Uterus (tissue), 3 donors: ENCODE measurements at regions not wholly inside any gene's neighbourhood (a gene's known extent, or its start where the extent isn't known, plus 50 kb on each side); places are given as distances from the start of the nearest gene placed in this dataset.

Experiments
- DNase-seq, 2 donors: peaks; one replicate each; pipeline ENCODE4 v3.0.0-alpha.2; 2019 to 2020
- H3K27ac ChIP-seq, 2 donors: fragments of 200-600 bp; sonication (generic); 1 replicate in 1 of 2; 2 replicates in 1 of 2; pipeline ENCODE4 v1.5.1; 2016 to 2018
- H3K27me3 ChIP-seq, 2 donors: fragments of 200-600 bp; sonication (generic); one replicate each; pipeline ENCODE4 v1.5.1; 2018 to 2019; ENCODE audit warnings: control low read depth in 1 of 2
- H3K36me3 ChIP-seq, 2 donors: fragments of 200-600 bp; sonication (generic); one replicate each; pipeline ENCODE4 v1.5.1; 2019; ENCODE audit warnings: control low read depth in 1 of 2
- H3K4me1 ChIP-seq, 2 donors: fragments of 200-600 bp; sonication (generic); one replicate each; pipeline ENCODE4 v1.5.1; 2018 to 2019; ENCODE audit warnings: control low read depth in 1 of 2
- H3K4me3 ChIP-seq, 2 donors: fragments of 200-600 bp; sonication (generic); 1 replicate in 1 of 2; 2 replicates in 1 of 2; pipeline ENCODE4 v1.5.1; 2018 to 2019; ENCODE audit warnings: mild to moderate bottlenecking in 1 of 2
- H3K9me3 ChIP-seq, 2 donors: fragments of 200-600 bp; sonication (generic); one replicate each; pipeline ENCODE4 v1.5.1; 2019; ENCODE audit warnings: control low read depth in 1 of 2
- POLR2A ChIP-seq, 2 donors: fragments of 450-650 bp; IDR thresholded peaks; one replicate each; pipeline ENCODE4 v1.6.1; 2016; ENCODE audit warnings: antibody characterized with exemption in 2 of 2, mild to moderate bottlenecking in 1 of 2, moderate library complexity in 1 of 2
- intact Hi-C: fragments of 100-400 bp; cut with DNase I; formaldehyde crosslinking; loops from one replicate; pipeline ENCODE4 v1.15.1; 2023; ENCODE audit warnings: low total_unique reads
- TF ChIP-seq, protein P1 (sequence below), 4 experiments: fragments of 200-600 bp in 2 of 4; fragments of 450-650 bp in 2 of 4; sonication (generic) in 2 of 4; IDR thresholded peaks; one replicate each; pipeline ENCODE4 v1.5.1; 2016 to 2019; ENCODE audit warnings: antibody characterized with exemption in 4 of 4, mild to moderate bottlenecking in 2 of 4, moderate library complexity in 1 of 4
- donor health status: DM: yes; HTN: yes; CAD: no.

DNA sequence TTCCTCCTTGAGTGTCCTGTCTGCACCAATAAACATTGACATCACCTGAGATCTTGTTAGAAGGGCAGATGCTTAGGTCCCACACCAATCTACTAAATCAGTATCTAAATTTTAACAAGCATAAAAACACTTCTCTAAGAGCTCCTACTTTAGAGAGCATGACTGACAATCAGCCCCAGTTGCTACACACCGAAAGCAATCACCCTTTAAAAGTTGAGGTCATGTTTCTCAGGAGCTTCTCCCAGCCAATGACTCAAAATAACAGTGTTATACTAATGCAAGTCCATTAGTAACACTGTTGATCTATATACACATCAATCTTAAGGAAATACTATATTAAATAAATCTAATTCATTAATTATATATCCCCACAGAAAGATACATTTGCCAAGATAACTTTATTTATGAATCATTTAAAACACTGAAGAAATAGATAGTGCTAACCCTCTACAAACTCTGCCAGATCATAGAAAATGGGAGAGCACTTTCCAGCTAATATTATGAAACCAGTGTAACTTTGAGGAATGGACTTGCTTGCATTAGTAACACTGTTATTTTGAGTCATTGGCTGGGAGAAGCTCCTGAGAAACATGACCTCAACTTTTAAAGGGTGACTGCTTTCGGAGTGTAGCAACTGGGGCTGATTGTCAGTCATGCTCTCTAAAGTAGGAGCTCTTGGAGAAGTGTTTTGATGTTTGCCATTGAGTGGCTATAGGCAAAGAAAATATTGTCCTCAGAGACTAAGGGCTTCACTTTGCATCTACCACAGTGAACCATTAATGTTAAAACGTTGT lies 109.8 kb upstream of the HDX start:
- DNase-seq = no peak
- no peaks in the 10 kb centered on the region for H3K4me1 ChIP-seq
- intact Hi-C loops = no loop called here
- H3K27me3 ChIP-seq = peaks cover 0 to 10% of the 10 kb centered on the region in 2 donors
- no peaks in the 10 kb centered on the region for H3K9me3 ChIP-seq
- no peaks in the 10 kb centered on the region for H3K36me3 ChIP-seq
- H3K4me3 ChIP-seq = no peak overlapping the region
- TF ChIP-seq, protein P1, sequence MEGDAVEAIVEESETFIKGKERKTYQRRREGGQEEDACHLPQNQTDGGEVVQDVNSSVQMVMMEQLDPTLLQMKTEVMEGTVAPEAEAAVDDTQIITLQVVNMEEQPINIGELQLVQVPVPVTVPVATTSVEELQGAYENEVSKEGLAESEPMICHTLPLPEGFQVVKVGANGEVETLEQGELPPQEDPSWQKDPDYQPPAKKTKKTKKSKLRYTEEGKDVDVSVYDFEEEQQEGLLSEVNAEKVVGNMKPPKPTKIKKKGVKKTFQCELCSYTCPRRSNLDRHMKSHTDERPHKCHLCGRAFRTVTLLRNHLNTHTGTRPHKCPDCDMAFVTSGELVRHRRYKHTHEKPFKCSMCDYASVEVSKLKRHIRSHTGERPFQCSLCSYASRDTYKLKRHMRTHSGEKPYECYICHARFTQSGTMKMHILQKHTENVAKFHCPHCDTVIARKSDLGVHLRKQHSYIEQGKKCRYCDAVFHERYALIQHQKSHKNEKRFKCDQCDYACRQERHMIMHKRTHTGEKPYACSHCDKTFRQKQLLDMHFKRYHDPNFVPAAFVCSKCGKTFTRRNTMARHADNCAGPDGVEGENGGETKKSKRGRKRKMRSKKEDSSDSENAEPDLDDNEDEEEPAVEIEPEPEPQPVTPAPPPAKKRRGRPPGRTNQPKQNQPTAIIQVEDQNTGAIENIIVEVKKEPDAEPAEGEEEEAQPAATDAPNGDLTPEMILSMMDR (IDR thresholded peaks at IDR 0.05) = no peak
- no peak for TF ChIP-seq POLR2A (IDR thresholded peaks at IDR 0.05)
- no peak overlapping the region for H3K27ac ChIP-seq

DNA sequence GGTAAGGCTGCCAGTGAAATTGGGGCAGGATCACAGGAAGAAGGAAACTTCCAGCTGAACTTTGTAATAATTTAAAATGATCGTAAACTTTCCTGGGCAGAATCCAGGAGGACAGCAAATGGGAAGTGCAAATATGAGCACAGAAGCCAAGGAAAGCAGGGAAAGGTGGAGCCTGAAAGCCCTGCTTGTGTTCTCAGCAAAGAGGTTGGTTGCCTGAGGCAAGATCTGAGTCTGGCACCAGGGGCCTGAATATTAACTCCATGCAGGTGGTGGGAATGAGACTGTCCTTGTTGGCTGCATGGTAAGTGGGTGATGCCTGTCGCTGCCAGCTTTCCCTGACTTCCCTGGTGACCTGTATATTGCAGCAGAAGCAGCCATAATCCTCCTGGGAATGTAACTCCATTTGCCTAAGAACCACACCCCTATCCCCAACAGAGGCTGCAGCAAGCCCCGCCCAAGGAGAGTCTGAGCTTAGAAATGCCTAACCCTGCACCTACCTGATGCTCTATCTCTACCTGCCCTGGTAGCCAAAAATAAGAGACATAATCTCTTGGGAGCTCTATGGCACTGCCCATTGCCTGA lies 132.0 kb upstream of the HDX start:
- no peak overlapping the region for H3K4me3 ChIP-seq
- H3K27ac ChIP-seq = no peak overlapping the region
- H3K27me3 ChIP-seq = no peaks in the 10 kb centered on the region
- no peaks in the 10 kb centered on the region for H3K4me1 ChIP-seq
- no peaks in the 10 kb centered on the region for H3K9me3 ChIP-seq
- intact Hi-C loops = no loop called here
- no peak for DNase-seq
- TF ChIP-seq, protein P1 (IDR thresholded peaks at IDR 0.05) = no peak
- TF ChIP-seq POLR2A (IDR thresholded peaks at IDR 0.05) = no peak
- no peaks in the 10 kb centered on the region for H3K36me3 ChIP-seq

DNA sequence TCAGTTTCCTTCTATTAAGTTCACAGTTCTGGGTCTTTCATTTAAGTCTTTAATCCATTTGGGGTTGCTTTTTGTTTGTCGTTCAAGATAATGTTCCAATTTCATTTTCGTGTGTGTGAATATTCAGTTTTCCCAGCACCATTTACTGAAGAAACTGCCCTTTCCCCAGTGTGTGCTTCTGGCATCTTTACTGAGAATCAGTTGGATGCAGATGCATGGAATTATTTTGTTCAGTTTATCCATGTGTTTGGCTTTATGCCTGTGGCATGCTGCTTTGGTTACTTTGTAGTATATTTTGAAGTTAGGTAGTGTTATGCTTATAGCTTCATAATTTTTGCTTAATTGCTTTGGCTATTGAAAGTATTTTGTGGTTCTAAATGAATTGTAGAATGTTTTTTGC lies 163.8 kb upstream of the HDX start:
- TF ChIP-seq POLR2A (IDR thresholded peaks at IDR 0.05) = no peak
- TF ChIP-seq, protein P1 (IDR thresholded peaks at IDR 0.05) = no peak
- no peak overlapping the region for H3K27ac ChIP-seq
- no peaks in the 10 kb centered on the region for H3K9me3 ChIP-seq
- intact Hi-C loops = no loop called here
- no peak for DNase-seq
- H3K4me3 ChIP-seq = no peak overlapping the region
- no peaks in the 10 kb centered on the region for H3K4me1 ChIP-seq
- H3K27me3 ChIP-seq = no peaks in the 10 kb centered on the region
- no peaks in the 10 kb centered on the region for H3K36me3 ChIP-seq

DNA sequence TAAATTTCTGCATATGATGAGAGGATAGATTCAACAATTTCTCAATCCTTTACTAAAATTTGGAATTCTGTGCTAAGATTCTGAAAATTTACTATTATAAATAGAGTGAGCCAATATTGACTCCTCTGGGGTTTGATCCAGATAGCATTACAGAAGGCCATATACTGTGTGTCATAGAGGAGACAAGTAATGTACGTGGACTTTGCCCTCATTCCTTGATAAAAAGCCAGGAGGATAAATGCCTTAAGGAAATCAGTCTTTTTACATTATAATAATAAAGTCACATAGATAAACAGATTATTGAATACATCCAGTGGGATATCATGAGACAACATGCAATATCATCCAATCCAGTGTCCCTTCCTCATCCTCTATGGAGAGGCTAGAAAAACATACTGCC lies 188.0 kb upstream of the HDX start:
- no peak overlapping the region for H3K27ac ChIP-seq
- intact Hi-C loops = no loop called here
- DNase-seq = no peak
- no peaks in the 10 kb centered on the region for H3K36me3 ChIP-seq
- H3K4me1 ChIP-seq = no peaks in the 10 kb centered on the region
- H3K9me3 ChIP-seq = no peaks in the 10 kb centered on the region
- TF ChIP-seq POLR2A (IDR thresholded peaks at IDR 0.05) = no peak
- TF ChIP-seq, protein P1 (IDR thresholded peaks at IDR 0.05) = no peak
- H3K4me3 ChIP-seq = no peak overlapping the region
- peaks cover 0 to 4% of the 10 kb centered on the region in 2 donors for H3K27me3 ChIP-seq

DNA sequence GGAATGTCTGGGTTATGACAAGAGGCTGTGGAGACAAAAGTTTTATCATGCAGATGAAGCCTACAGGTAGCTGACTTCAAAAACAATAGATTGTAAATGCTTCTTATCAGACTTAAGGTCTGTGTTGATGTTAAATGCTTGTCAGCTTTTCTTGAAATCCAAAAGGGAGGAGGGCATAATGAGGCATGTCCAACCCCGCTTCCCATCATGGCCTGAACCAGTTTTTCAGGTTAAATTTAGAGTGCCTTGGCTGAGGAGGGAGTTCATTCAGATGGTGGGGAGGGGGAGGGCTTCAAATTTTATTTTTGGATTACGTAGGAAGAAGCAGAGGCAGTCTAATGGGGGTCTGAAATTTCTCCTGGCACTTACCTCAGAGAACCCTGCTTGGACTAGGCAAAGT lies 207.7 kb upstream of the HDX start:
- DNase-seq = no peak
- no peak overlapping the region for H3K4me3 ChIP-seq
- no peaks in the 10 kb centered on the region for H3K4me1 ChIP-seq
- H3K36me3 ChIP-seq = no peaks in the 10 kb centered on the region
- no peak overlapping the region for H3K27ac ChIP-seq
- intact Hi-C loops = no loop called here
- no peaks in the 10 kb centered on the region for H3K9me3 ChIP-seq
- H3K27me3 ChIP-seq = no peaks in the 10 kb centered on the region
- TF ChIP-seq POLR2A (IDR thresholded peaks at IDR 0.05) = no peak
